ENCODE measurements at regions not wholly inside any gene's neighbourhood (a gene's known extent, or its start where the extent isn't known, plus 50 kb on each side); places are given as distances from the start of the nearest gene placed in this dataset.
"Not testable (repeated sequence)": the region's sequence is repeated elsewhere in the genome, so short reads cannot be mapped to it uniquely, and the experiment has no call there.

DNA sequence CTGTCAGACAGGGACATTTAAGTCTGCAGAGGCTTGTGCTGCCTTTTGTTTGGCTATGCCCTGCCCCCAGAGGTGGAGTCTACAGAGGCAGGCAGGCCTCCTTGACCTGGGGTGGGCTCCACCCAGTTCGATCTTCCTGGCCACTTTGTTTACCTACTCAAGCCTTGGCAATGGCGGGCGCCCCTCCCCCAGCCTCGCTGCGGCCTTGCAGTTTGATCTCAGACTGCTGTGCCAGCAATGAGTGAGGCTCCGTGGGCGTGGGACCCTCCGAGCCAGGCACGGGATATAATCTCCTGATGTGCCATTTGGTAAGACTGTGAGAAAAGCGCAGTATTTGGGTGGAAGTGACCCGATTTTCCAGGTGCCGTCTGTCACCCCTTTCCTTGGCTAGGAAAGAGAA is 79.2 kb upstream of the ZDHHC15 start:
- DNase-seq (ENCODE audit: extremely low read depth in 1 of 4, low spot score in 3 of 4); CTCF ChIA-PET (ENCODE audit: low intra/inter-chr PET ratio); ATAC-seq; POLR2A ChIA-PET; H3K4me3 ChIP-seq; H3K79me2 ChIP-seq (ENCODE audit: control insufficient read depth, insufficient read depth, low read length); H3K9me3 ChIP-seq (replicated peaks; ENCODE audit: control insufficient read depth, insufficient read depth, low read depth, low read length); H3K4me1 ChIP-seq (replicated peaks in 1 of 2; ENCODE audit: control insufficient read depth in 2 of 2, insufficient read depth in 2 of 2, low read length in 2 of 2); H3K9me1 ChIP-seq (ENCODE audit: control insufficient read depth, insufficient read depth, low read length); FAIRE-seq; H3K9ac ChIP-seq (ENCODE audit: insufficient read depth in 1 of 2, low read depth in 2 of 2, low read length in 2 of 2); H3K27ac ChIP-seq (ENCODE audit: extremely low read depth, low read depth, low read length); H4K20me1 ChIP-seq (replicated peaks; ENCODE audit: control insufficient read depth, insufficient read depth, low read length); intact Hi-C loops (cut with micrococcal nuclease); H3K4me2 ChIP-seq (ENCODE audit: insufficient read depth, low read length); BruUV-seq (replicated peaks); in situ Hi-C loops (cut with MboI); H3K36me3 ChIP-seq (ENCODE audit: control insufficient read depth, insufficient read depth, low read length); H2AFZ ChIP-seq (ENCODE audit: low read depth, low read length); H3K27me3 ChIP-seq (ENCODE audit: control insufficient read depth in 2 of 2, insufficient read depth in 2 of 2, low read length in 2 of 2): not testable (repeated sequence)
- 0% methylated on average over 10 of the region's 12 CpGs for WGBS (ENCODE audit: insufficient coverage, low coverage, missing lambda C conversion rate)

DNA sequence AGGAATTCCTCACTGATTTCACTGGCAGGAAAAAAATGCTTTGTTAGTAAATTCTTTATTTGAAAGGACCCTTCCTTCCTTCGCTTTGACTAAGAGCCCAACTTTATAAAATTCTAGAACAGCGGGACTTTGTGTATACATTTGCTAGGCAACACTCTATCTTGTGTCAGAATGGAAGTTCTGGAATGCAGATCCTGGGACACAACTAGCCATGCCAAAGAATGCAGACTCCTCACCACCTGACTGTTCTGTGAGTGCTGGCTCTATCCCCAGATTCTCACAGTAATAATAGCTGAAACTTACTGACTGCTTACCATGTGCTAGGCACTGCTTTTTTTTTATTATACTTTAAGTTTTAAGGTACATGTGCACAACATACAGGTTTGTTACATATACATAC is 73.3 kb upstream of the ZDHHC15 start:
- TF ChIP-seq, protein P1, sequence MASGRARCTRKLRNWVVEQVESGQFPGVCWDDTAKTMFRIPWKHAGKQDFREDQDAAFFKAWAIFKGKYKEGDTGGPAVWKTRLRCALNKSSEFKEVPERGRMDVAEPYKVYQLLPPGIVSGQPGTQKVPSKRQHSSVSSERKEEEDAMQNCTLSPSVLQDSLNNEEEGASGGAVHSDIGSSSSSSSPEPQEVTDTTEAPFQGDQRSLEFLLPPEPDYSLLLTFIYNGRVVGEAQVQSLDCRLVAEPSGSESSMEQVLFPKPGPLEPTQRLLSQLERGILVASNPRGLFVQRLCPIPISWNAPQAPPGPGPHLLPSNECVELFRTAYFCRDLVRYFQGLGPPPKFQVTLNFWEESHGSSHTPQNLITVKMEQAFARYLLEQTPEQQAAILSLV (tag; IDR thresholded peaks at IDR 0.05), result no peak
- TF ChIP-seq, protein P2, sequence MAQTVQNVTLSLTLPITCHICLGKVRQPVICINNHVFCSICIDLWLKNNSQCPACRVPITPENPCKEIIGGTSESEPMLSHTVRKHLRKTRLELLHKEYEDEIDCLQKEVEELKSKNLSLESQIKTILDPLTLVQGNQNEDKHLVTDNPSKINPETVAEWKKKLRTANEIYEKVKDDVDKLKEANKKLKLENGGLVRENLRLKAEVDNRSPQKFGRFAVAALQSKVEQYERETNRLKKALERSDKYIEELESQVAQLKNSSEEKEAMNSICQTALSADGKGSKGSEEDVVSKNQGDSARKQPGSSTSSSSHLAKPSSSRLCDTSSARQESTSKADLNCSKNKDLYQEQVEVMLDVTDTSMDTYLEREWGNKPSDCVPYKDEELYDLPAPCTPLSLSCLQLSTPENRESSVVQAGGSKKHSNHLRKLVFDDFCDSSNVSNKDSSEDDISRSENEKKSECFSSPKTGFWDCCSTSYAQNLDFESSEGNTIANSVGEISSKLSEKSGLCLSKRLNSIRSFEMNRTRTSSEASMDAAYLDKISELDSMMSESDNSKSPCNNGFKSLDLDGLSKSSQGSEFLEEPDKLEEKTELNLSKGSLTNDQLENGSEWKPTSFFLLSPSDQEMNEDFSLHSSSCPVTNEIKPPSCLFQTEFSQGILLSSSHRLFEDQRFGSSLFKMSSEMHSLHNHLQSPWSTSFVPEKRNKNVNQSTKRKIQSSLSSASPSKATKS (CRISPR knock-in tag; IDR thresholded peaks at IDR 0.05), result no peak
- no peak for TF ChIP-seq ZNF507 (tag; conservative IDR thresholded peaks at IDR 0.05)
- Histone ChIP-seq H3K4me3 (no peak overlapping the region), H3K9ac (ENCODE audit: insufficient read depth in 1 of 2, low read depth in 2 of 2, low read length in 2 of 2) (no peak overlapping the region), H3K27ac (ENCODE audit: extremely low read depth, low read depth, low read length) (no peak overlapping the region), H3K4me2 (ENCODE audit: insufficient read depth, low read length) (no peak overlapping the region), H3K36me3 (ENCODE audit: control insufficient read depth, insufficient read depth, low read length) (no peaks in the 10 kb centered on the region), H3K4me1 (replicated peaks in 1 of 2; ENCODE audit: control insufficient read depth in 2 of 2, insufficient read depth in 2 of 2, low read length in 2 of 2) (no peaks in the 10 kb centered on the region), H3K79me2 (ENCODE audit: control insufficient read depth, insufficient read depth, low read length) (no peaks in the 10 kb centered on the region), H3K27me3 (ENCODE audit: control insufficient read depth in 2 of 2, insufficient read depth in 2 of 2, low read length in 2 of 2) (no peaks in the 10 kb centered on the region), H2AFZ (ENCODE audit: low read depth, low read length) (no peak overlapping the region), H3K9me3 (replicated peaks; ENCODE audit: control insufficient read depth, insufficient read depth, low read depth, low read length) (no peaks in the 10 kb centered on the region), H4K20me1 (replicated peaks; ENCODE audit: control insufficient read depth, insufficient read depth, low read length) (no peaks in the 10 kb centered on the region), H3K9me1 (ENCODE audit: control insufficient read depth, insufficient read depth, low read length) (no peaks in the 10 kb centered on the region)
- in situ Hi-C loops (cut with MboI) (no loop called here), intact Hi-C loops (cut with micrococcal nuclease) (no loop called here)
- FAIRE-seq, result no peak
- ChIA-PET POLR2A (no interaction called here), CTCF (ENCODE audit: low intra/inter-chr PET ratio) (no interaction called here)
- 0% methylated on average over 2 of the region's 2 CpGs for WGBS (ENCODE audit: insufficient coverage, low coverage, missing lambda C conversion rate)
- no peak for DNase-seq (ENCODE audit: extremely low read depth in 1 of 4, low spot score in 3 of 4)
- no TSS peak for BruUV-seq (replicated peaks)
- no peak for ATAC-seq

DNA sequence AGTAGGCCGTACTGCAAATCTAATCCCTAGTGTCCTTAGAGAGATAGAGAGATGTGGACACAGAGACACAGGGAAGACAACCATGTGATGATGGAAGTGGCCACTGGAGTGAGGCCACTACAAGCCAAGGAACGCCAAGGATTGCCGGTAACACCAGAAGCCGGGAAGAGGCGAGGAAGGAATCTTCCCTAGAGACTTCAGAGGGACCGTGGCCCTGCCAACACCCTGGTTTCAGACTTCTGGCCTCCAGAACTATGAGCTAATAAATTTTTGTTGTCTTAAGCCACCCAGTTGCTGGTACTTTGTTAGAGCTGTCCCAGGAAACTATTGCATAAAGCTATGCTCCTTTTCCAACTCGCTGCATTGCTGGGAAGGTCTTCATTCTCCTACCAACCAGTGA is 70.3 kb upstream of the ZDHHC15 start:
- H3K9me1 ChIP-seq (ENCODE audit: control insufficient read depth, insufficient read depth, low read length); H3K27ac ChIP-seq (ENCODE audit: extremely low read depth, low read depth, low read length); H3K36me3 ChIP-seq (ENCODE audit: control insufficient read depth, insufficient read depth, low read length); POLR2A ChIA-PET; H3K27me3 ChIP-seq (ENCODE audit: control insufficient read depth in 2 of 2, insufficient read depth in 2 of 2, low read length in 2 of 2); H3K4me2 ChIP-seq (ENCODE audit: insufficient read depth, low read length); H3K9ac ChIP-seq (ENCODE audit: insufficient read depth in 1 of 2, low read depth in 2 of 2, low read length in 2 of 2); H3K4me3 ChIP-seq; ATAC-seq; H3K4me1 ChIP-seq (replicated peaks in 1 of 2; ENCODE audit: control insufficient read depth in 2 of 2, insufficient read depth in 2 of 2, low read length in 2 of 2); DNase-seq (ENCODE audit: extremely low read depth in 1 of 4, low spot score in 3 of 4); H3K79me2 ChIP-seq (ENCODE audit: control insufficient read depth, insufficient read depth, low read length); BruUV-seq (replicated peaks); intact Hi-C loops (cut with micrococcal nuclease); FAIRE-seq; CTCF ChIA-PET (ENCODE audit: low intra/inter-chr PET ratio); H2AFZ ChIP-seq (ENCODE audit: low read depth, low read length); in situ Hi-C loops (cut with MboI); H3K9me3 ChIP-seq (replicated peaks; ENCODE audit: control insufficient read depth, insufficient read depth, low read depth, low read length); H4K20me1 ChIP-seq (replicated peaks; ENCODE audit: control insufficient read depth, insufficient read depth, low read length): not testable (repeated sequence)
- WGBS (ENCODE audit: insufficient coverage, low coverage, missing lambda C conversion rate), result 0% methylated on average over 5 of the region's 7 CpGs

All from K562 (cell line).